ENCODE measurements at regions not wholly inside any gene's neighbourhood (a gene's known extent, or its start where the extent isn't known, plus 50 kb on each side); places are given as distances from the start of the nearest gene placed in this dataset.

DNA sequence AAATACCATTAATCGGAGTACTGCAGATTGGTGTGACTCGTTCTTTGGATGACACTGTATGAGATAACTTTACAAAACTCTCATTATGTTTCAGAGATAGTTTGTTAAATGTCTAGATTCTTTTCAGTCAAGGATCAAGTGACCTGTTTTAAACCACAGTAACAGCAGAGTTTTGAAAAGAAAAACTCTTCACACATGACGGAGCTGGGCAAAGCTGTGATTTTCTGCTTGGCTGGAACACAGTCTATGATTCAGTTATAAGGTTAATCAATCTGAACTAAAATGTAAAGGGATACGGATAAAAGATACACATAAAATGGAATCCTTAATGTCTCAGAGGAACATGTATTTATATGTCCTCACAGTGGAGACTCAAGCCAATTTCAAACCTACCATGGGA is 573.2 kb downstream of the PRKD1 start:
- no peak for DNase-seq
- no peak overlapping the region for H3K4me3 Mint-ChIP-seq
- no peaks in the 10 kb centered on the region for H3K4me1 Mint-ChIP-seq
- H3K9me3 Mint-ChIP-seq (ENCODE audit: insufficient read depth), result peaks cover 2% of the 10 kb centered on the region
- H3K36me3 ChIP-seq (replicated peaks in 1 of 2; ENCODE audit: control extremely low read depth in 1 of 2, control insufficient read depth in 1 of 2, extremely low read depth in 1 of 2, insufficient read depth in 2 of 2, low read length in 1 of 2), result no peaks in the 10 kb centered on the region
- H3K4me3 ChIP-seq (ENCODE audit: control extremely low read depth in 1 of 5, extremely low read depth in 1 of 5, insufficient read depth in 1 of 5, low read depth in 2 of 5, low read length in 4 of 5), result no peak overlapping the region
- H3K27me3 Mint-ChIP-seq, result no peaks in the 10 kb centered on the region
- no peak overlapping the region for H3K4me2 ChIP-seq (replicated peaks; ENCODE audit: low read depth, low read length, poor library complexity, severe bottlenecking)
- no peaks in the 10 kb centered on the region for H3K79me2 ChIP-seq (ENCODE audit: control insufficient read depth, insufficient read depth, low read length)
- no peaks in the 10 kb centered on the region for H3K27me3 ChIP-seq (replicated peaks in 1 of 4; ENCODE audit: control extremely low read depth in 1 of 4, control insufficient read depth in 3 of 4, insufficient read depth in 4 of 4, low read length in 3 of 4)
- no peak for ATAC-seq (ENCODE audit: low read depth)
- H3K9ac ChIP-seq (ENCODE audit: low read length), result no peak overlapping the region
- no CpG with 5 or more reads among the region's 4 CpGs for WGBS (ENCODE audit: insufficient coverage)
- CTCF ChIA-PET, result no interaction called here
- TF ChIP-seq, protein P1, sequence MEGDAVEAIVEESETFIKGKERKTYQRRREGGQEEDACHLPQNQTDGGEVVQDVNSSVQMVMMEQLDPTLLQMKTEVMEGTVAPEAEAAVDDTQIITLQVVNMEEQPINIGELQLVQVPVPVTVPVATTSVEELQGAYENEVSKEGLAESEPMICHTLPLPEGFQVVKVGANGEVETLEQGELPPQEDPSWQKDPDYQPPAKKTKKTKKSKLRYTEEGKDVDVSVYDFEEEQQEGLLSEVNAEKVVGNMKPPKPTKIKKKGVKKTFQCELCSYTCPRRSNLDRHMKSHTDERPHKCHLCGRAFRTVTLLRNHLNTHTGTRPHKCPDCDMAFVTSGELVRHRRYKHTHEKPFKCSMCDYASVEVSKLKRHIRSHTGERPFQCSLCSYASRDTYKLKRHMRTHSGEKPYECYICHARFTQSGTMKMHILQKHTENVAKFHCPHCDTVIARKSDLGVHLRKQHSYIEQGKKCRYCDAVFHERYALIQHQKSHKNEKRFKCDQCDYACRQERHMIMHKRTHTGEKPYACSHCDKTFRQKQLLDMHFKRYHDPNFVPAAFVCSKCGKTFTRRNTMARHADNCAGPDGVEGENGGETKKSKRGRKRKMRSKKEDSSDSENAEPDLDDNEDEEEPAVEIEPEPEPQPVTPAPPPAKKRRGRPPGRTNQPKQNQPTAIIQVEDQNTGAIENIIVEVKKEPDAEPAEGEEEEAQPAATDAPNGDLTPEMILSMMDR (IDR thresholded peaks at IDR 0.05), result no peak
- TF ChIP-seq EZH2 (IDR thresholded peaks at IDR 0.05; ENCODE audit: borderline replicate concordance, insufficient read depth, low read depth, low read length, poor library complexity, severe bottlenecking), result no peak
- no peaks in the 10 kb centered on the region for H4K20me1 ChIP-seq (ENCODE audit: control insufficient read depth, insufficient read depth, low read length, poor library complexity, severe bottlenecking)
- no peaks in the 10 kb centered on the region for H3K4me1 ChIP-seq (ENCODE audit: control insufficient read depth in 2 of 2, insufficient read depth in 2 of 2, low read length in 2 of 2)
- intact Hi-C loops (cut with micrococcal nuclease), result no loop called here
- no peak overlapping the region for H3K27ac Mint-ChIP-seq
- no peak overlapping the region for H3K27ac ChIP-seq (ENCODE audit: low read length in 2 of 2)
- no peak overlapping the region for H2AFZ ChIP-seq (ENCODE audit: insufficient read depth, low read depth, low read length, poor library complexity, severe bottlenecking)
- H3K9me3 ChIP-seq (ENCODE audit: control extremely low read depth in 1 of 3, control insufficient read depth in 2 of 3, insufficient read depth in 1 of 3, low read length in 2 of 3), result no peaks in the 10 kb centered on the region
- POLR2A ChIA-PET, result no interaction called here

DNA sequence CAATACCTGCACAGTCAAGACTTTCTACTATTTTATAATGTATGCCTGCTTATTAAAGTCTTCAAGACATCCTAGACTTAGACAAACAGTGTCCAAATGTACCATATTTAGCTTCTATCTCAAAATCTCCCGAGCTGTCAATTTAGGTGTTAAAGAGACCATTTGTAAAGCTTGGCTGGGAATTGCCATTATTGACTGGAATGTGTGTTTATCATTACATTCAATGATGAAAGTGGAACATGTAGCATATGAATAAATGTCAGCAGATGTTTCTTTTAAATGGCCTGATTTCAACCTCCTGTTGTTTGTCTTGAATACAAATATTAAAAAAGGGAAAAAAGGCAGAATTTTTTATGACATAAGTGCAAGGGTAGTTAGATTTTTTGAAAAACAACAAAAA is 572.3 kb downstream of the PRKD1 start:
- intact Hi-C loops (cut with micrococcal nuclease), result no loop called here
- WGBS (ENCODE audit: insufficient coverage), result no CpG with 5 or more reads among the region's 1 CpG

More for the DNA sequence above, 572.3 kb downstream of the PRKD1 start:
- no peaks in the 10 kb centered on the region for H3K79me2 ChIP-seq (ENCODE audit: control insufficient read depth, insufficient read depth, low read length)
- Mint-ChIP-seq H3K4me1 (no peaks in the 10 kb centered on the region), H3K4me3 (no peak overlapping the region), H3K9me3 (ENCODE audit: insufficient read depth) (peaks cover 2% of the 10 kb centered on the region), H3K27ac (no peak overlapping the region), H3K27me3 (no peaks in the 10 kb centered on the region)
- no peak overlapping the region for H3K4me3 ChIP-seq (ENCODE audit: control extremely low read depth in 1 of 5, extremely low read depth in 1 of 5, insufficient read depth in 1 of 5, low read depth in 2 of 5, low read length in 4 of 5)
- CTCF ChIA-PET, result no interaction called here
- TF ChIP-seq EZH2 (IDR thresholded peaks at IDR 0.05; ENCODE audit: borderline replicate concordance, insufficient read depth, low read depth, low read length, poor library complexity, severe bottlenecking), result no peak
- POLR2A ChIA-PET, result no interaction called here
- H3K9me3 ChIP-seq (ENCODE audit: control extremely low read depth in 1 of 3, control insufficient read depth in 2 of 3, insufficient read depth in 1 of 3, low read length in 2 of 3), result no peaks in the 10 kb centered on the region
- no peak overlapping the region for H3K9ac ChIP-seq (ENCODE audit: low read length)
- H3K4me1 ChIP-seq (ENCODE audit: control insufficient read depth in 2 of 2, insufficient read depth in 2 of 2, low read length in 2 of 2), result no peaks in the 10 kb centered on the region
- no peak for DNase-seq
- ATAC-seq (ENCODE audit: low read depth), result no peak
- no peaks in the 10 kb centered on the region for H3K27me3 ChIP-seq (replicated peaks in 1 of 4; ENCODE audit: control extremely low read depth in 1 of 4, control insufficient read depth in 3 of 4, insufficient read depth in 4 of 4, low read length in 3 of 4)
- no peaks in the 10 kb centered on the region for H3K36me3 ChIP-seq (replicated peaks in 1 of 2; ENCODE audit: control extremely low read depth in 1 of 2, control insufficient read depth in 1 of 2, extremely low read depth in 1 of 2, insufficient read depth in 2 of 2, low read length in 1 of 2)
- H2AFZ ChIP-seq (ENCODE audit: insufficient read depth, low read depth, low read length, poor library complexity, severe bottlenecking), result no peak overlapping the region
- H3K27ac ChIP-seq (ENCODE audit: low read length in 2 of 2), result no peak overlapping the region
- H4K20me1 ChIP-seq (ENCODE audit: control insufficient read depth, insufficient read depth, low read length, poor library complexity, severe bottlenecking), result no peaks in the 10 kb centered on the region
- H3K4me2 ChIP-seq (replicated peaks; ENCODE audit: low read depth, low read length, poor library complexity, severe bottlenecking), result no peak overlapping the region

Data from B cell (primary cell).